ENCODE measurements at regions not wholly inside any gene's neighbourhood (a gene's known extent, or its start where the extent isn't known, plus 50 kb on each side); places are given as distances from the start of the nearest gene placed in this dataset.

- no peak for FAIRE-seq
- no peak for DNase-seq (ENCODE audit: low spot score)
These were observed 99.4 kb upstream of the PARP11 start for GRCh38 chr12:3972576-3972975.

DNA sequence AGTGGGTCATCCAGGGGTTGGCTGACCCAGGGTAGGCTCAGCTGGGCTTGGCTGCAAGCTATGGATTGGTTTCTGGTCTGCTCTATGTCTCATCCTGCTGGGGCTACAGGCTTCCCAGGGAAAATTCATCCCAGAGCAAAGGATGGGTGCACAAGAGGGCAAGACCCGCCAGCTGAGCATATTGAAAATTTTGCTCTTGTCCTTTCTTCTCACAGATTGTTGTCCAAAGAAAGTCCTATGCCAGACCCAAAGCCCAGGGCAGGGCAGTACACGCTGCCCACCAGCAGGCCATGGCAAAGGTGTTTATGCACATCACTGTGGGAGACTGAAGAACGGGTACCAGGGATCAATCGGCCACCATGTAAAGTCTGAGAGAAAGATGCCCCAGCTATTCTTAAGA is 95.3 kb upstream of the PARP11 start:
- FAIRE-seq, result no peak

DNA sequence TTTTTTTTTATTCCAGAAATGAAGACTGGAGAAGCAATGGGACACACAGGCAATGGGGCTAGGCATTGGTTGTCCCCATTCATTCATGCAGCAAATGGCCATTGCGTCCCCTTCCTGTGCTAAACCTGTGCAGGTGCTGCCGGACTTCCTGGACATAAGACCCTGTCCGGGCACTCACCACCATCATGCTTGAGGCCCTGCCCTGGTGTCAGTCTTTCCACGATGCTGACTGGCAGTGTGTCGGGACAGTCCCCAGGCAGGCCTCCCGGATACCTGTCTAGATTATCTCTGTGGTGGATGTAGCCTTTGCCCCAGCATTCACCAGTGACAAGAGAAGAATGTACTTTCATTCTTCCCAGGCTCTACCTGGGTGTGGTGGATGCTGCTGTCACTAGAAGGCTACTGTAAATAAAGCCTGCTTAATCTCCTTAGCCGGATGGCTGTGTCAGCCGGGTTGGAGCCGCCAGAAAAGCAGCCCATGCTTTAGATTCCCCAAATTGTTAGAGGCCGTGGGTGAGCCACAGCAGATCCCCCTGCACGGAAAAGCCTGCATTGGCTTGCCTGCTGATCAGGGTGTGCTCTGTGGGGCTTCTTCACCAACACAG is 94.5 kb upstream of the PARP11 start:
- DNase-seq (ENCODE audit: low spot score) (no peak), FAIRE-seq (no peak)

More for the DNA sequence above, 95.3 kb upstream of the PARP11 start:
- DNase-seq (ENCODE audit: low spot score), result no peak

GRCh38 chr12:3966376-3966775 is 93.2 kb upstream of the PARP11 start:
- DNase-seq (ENCODE audit: low spot score), result no peak
- FAIRE-seq, result no peak

GRCh38 chr12:3965046-3965445 is 91.8 kb upstream of the PARP11 start:
- no peak for DNase-seq (ENCODE audit: low spot score)
- no peak for FAIRE-seq

GRCh38 chr12:3964439-3964838 is 91.2 kb upstream of the PARP11 start:
- DNase-seq (ENCODE audit: low spot score), result no peak
- FAIRE-seq, result no peak

DNA sequence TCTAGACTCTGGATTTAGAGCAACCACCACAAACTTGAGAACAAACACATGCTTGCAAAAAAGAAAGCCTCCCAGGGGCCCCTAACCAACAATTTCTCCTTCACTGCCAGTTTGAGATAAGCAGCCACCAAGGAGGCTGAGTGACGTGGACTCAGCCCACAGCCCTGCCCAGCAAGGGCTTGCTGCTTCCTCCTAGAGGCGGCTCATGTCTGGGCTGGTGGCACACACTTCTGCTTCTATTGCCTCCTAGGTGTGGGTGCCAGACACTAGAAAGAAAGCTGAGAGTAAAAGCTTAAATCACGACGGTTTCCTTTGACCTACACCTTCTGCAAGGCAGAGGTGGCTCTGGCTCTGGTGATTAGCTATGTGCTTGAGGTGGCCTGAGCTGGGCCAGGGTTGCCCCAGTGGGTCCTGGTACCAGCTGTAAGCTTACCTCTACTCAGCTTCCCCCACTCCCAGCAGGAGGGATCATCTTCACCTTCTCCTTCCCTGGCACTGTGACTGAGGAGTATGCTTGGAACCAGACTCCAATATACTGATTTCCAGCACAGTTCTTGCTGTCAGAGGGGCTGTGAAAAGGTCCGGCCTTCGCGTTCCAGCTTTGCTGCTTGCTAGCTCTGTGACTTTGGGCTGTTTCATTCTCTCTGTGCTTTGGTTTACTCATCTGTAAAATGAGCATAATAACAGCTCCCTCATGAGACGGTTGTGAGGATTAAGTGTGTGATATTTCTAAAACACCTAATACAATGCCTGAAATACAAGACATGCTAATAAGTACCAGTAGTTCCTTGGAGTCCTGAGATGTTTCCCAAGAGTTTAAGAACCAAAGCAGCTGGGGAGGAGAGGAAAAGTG is 89.7 kb upstream of the PARP11 start:
- no peak for FAIRE-seq
- no peak for DNase-seq (ENCODE audit: low spot score)

DNA sequence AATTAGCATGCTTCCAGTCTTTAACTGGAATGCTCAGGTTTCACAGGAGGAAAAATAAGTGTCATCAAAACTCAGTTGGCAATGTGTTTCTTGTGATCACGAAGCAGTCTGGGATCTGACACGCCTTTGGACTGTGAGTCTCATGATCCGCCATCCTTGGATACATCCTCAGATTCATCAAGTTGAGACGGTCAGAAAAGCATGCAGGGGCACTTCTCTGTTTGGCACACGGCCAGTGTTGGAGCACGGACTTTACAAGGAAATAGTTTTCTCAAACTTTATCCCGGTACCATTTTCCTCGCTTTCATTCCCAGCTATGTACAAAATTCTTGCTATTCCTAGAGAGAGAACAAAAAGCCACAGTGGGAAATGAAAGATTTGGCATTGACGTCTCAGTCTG is 88.4 kb upstream of the PARP11 start:
- DNase-seq (ENCODE audit: low spot score), result no peak
- FAIRE-seq, result no peak

GRCh38 chr12:3959799-3960560 is 86.8 kb upstream of the PARP11 start:
- DNase-seq (ENCODE audit: low spot score), result peak; percentile 69
- FAIRE-seq, result peak; percentile 92

DNA sequence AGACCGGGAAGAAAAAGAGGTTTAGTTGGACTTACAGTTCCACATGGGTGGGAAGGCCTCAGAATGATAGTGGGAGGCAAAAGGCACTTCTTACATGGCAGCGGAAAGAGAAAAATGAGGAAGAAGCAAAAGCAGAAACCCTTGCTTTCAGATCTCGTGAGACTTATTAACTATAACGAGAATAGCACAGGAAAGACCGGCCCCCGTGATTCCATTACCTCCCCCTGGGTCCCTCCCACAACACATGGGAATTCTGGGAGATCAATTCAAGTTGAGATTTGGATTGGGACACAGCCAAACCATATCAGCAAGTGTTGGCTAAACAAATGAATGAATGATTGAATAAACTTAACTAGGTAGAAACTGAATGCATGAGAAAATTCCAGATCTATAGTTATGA is 85.3 kb upstream of the PARP11 start:
- DNase-seq (ENCODE audit: low spot score), result no peak
- no peak for FAIRE-seq

GRCh38 chr12:3951380-3952135 is 78.4 kb upstream of the PARP11 start:
- DNase-seq (ENCODE audit: low spot score), result no peak
- no peak for FAIRE-seq

- no peak for FAIRE-seq
- no peak for DNase-seq (ENCODE audit: low spot score)
These were observed 77.6 kb upstream of the PARP11 start for GRCh38 chr12:3950714-3951320.

- no peak for FAIRE-seq
- DNase-seq (ENCODE audit: low spot score), result no peak
These were observed 74.6 kb upstream of the PARP11 start for GRCh38 chr12:3947781-3948180.

DNA sequence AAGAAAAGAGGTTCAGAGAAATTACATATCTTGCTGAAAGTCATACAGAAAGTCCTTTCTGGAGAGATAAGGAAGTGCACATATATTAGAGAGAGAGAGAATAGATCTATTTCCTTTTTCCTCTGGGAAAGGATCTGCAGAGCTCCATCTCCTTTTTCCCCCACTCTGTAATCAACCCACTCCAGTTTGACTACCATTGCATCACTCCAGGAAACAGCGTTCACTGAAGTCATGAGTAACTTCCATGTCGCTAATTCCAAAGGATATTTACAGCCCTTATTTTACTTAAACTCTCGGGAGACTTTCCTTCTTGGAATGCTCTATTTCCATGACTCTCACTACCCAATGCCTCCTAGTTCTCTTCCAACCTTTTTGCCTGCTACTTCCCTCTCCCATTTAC is 72.5 kb upstream of the PARP11 start:
- FAIRE-seq, result no peak

DNA sequence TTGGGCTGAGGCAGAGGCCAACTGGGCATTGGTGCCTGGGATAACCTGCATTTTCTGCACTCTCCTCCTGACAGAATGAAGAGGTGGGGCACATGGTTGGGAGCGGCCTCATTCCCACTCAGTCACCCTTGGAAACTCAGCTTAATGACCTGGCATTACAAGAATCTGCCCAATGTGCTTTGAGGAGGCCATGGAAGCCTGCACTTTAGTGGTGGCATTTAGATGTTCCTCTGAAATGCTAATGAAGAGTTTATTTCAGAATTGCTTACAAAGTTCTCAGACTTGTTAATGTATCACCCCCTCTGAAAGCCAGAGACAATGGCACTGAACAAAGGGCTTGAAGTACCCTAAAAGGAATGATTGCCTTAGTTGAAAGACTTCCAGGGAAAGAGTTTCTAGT is 71.4 kb upstream of the PARP11 start:
- FAIRE-seq (no peak), DNase-seq (ENCODE audit: low spot score) (no peak)

More for the DNA sequence above, 72.5 kb upstream of the PARP11 start:
- DNase-seq (ENCODE audit: low spot score), result no peak

DNA sequence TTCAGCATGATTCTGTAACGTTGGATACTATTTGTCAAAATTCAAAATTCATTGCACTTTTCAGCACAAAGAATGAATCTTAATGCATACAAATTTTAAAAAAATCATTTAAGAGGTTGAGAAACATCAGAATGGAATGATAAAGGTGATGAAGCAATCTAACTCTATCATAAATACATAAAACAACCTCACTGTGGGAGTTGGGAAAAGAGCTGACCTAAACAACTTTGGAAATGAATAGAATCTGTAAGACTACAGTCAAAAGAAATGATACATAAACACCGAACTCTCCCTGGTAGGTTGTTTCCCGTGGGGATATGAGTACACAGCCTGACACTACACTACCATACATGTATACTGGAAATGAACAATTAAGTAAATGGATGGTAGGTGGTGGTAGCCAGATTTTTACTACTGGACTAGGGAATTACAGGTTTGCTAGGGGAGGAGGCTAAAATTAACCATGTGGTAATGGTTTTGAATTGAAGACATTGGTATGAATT is 64.9 kb upstream of the PARP11 start:
- FAIRE-seq, result no peak

DNA sequence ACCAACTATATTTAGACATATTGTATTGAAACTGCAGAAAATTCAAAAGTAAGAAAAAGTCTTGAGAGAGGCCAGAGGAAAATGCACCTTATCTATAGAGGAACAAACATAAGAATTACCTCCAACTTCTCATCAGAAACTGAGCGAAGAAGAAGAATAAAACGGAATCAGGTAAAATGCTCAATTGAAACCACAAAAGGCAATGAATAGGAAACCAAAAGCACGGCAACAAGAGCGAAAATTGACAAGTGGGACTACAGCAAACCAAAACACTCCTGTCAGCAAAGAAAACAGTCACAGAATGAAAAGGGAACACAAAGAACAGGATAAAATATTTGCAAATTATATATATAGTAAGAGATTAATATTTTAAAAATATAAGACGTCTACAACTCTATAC is 61.9 kb upstream of the PARP11 start:
- FAIRE-seq (no peak), DNase-seq (ENCODE audit: low spot score) (no peak)

More for the DNA sequence above, 64.9 kb upstream of the PARP11 start:
- DNase-seq (ENCODE audit: low spot score), result no peak

DNA sequence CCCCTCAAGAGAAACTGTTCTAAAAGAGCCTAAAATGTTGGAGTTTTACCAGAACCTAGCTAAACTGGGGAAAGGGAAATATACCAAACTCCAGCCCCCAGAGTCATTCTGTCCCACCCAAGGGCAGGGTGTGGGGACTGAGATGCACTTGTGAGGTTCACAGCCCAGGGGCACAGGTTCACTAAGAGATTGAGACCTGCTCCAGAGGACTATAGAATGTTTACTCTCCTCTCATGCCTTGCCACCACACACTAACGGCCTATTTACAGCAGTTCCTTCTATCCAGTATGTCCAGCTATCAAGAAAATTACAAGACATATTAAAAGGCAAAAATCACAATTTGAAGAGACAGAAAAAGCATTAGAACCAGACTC is 60.6 kb upstream of the PARP11 start:
- FAIRE-seq (no peak), DNase-seq (ENCODE audit: low spot score) (no peak)

DNA sequence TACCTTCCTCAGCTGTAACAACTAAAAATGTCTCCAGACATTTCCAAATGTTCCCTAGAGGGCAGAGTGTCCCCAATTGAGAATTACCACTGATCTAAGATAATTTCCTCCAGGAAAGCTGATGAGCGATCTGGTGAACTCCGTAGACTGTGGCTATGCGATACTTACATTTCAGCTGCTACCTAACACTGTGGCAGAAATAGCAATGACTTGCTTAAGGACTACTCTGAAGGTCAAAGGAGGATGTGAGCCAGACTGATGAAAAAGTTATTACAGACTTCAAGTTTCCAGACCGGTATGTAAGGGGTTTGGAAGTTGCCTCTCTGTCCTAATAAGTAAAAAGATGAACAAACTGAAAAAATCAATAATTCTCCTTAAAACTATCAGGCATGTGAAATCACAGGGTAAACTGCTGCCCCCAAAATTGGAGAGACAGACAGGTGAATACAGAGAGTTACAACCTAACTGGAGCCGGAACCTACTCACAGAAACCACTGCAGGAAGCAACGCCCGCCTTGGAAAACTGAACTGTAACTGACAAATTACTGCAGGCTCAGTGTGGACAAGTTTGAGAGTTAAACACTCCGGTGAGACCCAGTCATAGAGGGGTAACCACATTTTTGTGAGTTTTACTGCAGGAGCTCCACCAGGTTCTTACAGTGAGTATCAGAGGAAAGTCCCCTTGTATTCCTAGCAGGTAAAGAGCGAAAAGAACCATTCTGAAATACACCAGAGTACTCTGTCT is 60.0 kb upstream of the PARP11 start:
- DNase-seq (ENCODE audit: low spot score), result no peak
- no peak for FAIRE-seq

GRCh38 chr12:3931776-3932175 is 58.6 kb upstream of the PARP11 start:
- DNase-seq (ENCODE audit: low spot score) (no peak), FAIRE-seq (no peak)

All from RCC 7860 (cell line).